Endothelial cell of umbilical vein (primary cell): ENCODE measurements at regions not wholly inside any gene's neighbourhood (a gene's known extent, or its start where the extent isn't known, plus 50 kb on each side); places are given as distances from the start of the nearest gene placed in this dataset.

Source experiments
- BruUV-seq: library from RNA; stranded (reverse); fragments of 400-500 nt; replicated peaks from 2 replicates; lab custom pipeline; 2021; lab: Mats Ljungman, UMichigan
- CTCF ChIA-PET: fragments of 300-600, 350-600 bp; sonication (Branson Sonifier 250); formaldehyde crosslinking; loops from one replicate; lab custom pipeline; 2021; ENCODE audit warnings: antibody characterized with exemption, inconsistent platforms; lab: Charles Lee
- POLR2A ChIA-PET: fragments of 300-600, 350-600 bp; sonication (Branson Sonifier 250); formaldehyde crosslinking; loops from one replicate; lab custom pipeline; 2021; ENCODE audit warnings: antibody characterized with exemption, inconsistent platforms; lab: Charles Lee
- DNase-seq: peaks from one replicate; pipeline ENCODE4 v3.0.0-alpha.2; 2011; ENCODE audit warnings: low read depth, low spot score
- FAIRE-seq: peaks from 2 replicates; lab custom pipeline; 2011; peaks lifted over from hg19 to GRCh38; lab: Jason Lieb, UNC
- H2AFZ ChIP-seq: 2 replicates; pipeline ENCODE4 v1.6.0; 2012; ENCODE audit warnings: low read depth, low read length, control low read depth, inconsistent platforms
- H3K27ac ChIP-seq: 2 replicates; pipeline ENCODE4 v1.5.1; 2011; ENCODE audit warnings: low read depth, mild to moderate bottlenecking, control low read depth, low read length, moderate library complexity; ENCODE audit not compliant: insufficient read depth
- H3K27me3 ChIP-seq, 2 experiments: 2 replicates each; pipeline versions ENCODE4 v1.6.0 to v1.6.1; 2011; ENCODE audit warnings: low read length in 2 of 2, mixed read lengths in 1 of 2; ENCODE audit not compliant: control insufficient read depth in 2 of 2, insufficient read depth in 2 of 2
- H3K36me3 ChIP-seq, 2 experiments: 2 replicates in 1 of 2; 3 replicates in 1 of 2; pipeline ENCODE4 v1.5.1; 2011; ENCODE audit warnings: low read length in 2 of 2, mild to moderate bottlenecking in 1 of 2, moderate library complexity in 1 of 2; ENCODE audit not compliant: control insufficient read depth in 2 of 2, insufficient read depth in 2 of 2; ENCODE audit errors: extremely low read depth in 1 of 2
- H3K4me1 ChIP-seq: 3 replicates; pipeline ENCODE4 v1.5.1; 2011; ENCODE audit warnings: mild to moderate bottlenecking, low read length; ENCODE audit not compliant: control insufficient read depth, insufficient read depth; ENCODE audit errors: extremely low read depth
- H3K4me2 ChIP-seq: 2 replicates; pipeline ENCODE4 v1.6.1; 2011; ENCODE audit warnings: low read length, control low read depth, mixed read lengths; ENCODE audit not compliant: insufficient read depth
- H3K4me3 ChIP-seq, 3 experiments: fragments of 200-600 bp in 1 of 3; sonication (generic), shearing (Covaris generic) in 1 of 3; replicated peaks in 1 of 3; 2 replicates each; pipeline ENCODE4 v1.5.1; 2011 to 2016; ENCODE audit warnings: control low read depth in 3 of 3, low read length in 3 of 3, mild to moderate bottlenecking in 2 of 3, inconsistent platforms in 1 of 3, low read depth in 1 of 3, moderate library complexity in 1 of 3; ENCODE audit not compliant: insufficient read depth in 1 of 3
- H3K79me2 ChIP-seq: 2 replicates; pipeline ENCODE4 v1.6.0; 2012; ENCODE audit warnings: low read length, inconsistent platforms; ENCODE audit not compliant: control insufficient read depth, insufficient read depth
- H3K9ac ChIP-seq: replicated peaks from 2 replicates; pipeline ENCODE3; 2011; ENCODE audit warnings: low read length, control low read depth; ENCODE audit not compliant: insufficient read depth; ENCODE audit errors: extremely low read depth
- H3K9me1 ChIP-seq: replicated peaks from 3 replicates; pipeline ENCODE4 v1.6.0; 2011; ENCODE audit warnings: mild to moderate bottlenecking, low read length; ENCODE audit not compliant: control insufficient read depth, insufficient read depth; ENCODE audit errors: extremely low read depth
- H3K9me3 ChIP-seq: replicated peaks from 2 replicates; pipeline ENCODE4 v1.5.1; 2012; ENCODE audit warnings: low read length, inconsistent platforms; ENCODE audit not compliant: control insufficient read depth, insufficient read depth
- H4K20me1 ChIP-seq: replicated peaks from 2 replicates; pipeline ENCODE3; 2011; ENCODE audit warnings: mild to moderate bottlenecking, low read length; ENCODE audit not compliant: control insufficient read depth, insufficient read depth; ENCODE audit errors: extremely low read depth
- CTCF ChIP-seq, 2 donors: IDR thresholded peaks; 1 replicate in 1 of 2; 2 replicates in 1 of 2; pipeline ENCODE4 v1.5.1; 2011; ENCODE audit warnings: low read length in 2 of 2, mild to moderate bottlenecking in 2 of 2, moderate library complexity in 2 of 2, control low read depth in 1 of 2, inconsistent platforms in 1 of 2, low read depth in 1 of 2; ENCODE audit not compliant: insufficient read depth in 1 of 2; ENCODE audit errors: extremely low read depth in 1 of 2
- EZH2 ChIP-seq: IDR thresholded peaks from 2 replicates; pipeline ENCODE4 v1.6.1; 2012; ENCODE audit warnings: borderline replicate concordance, low read depth, mild to moderate bottlenecking, moderate library complexity, low read length, inconsistent platforms; ENCODE audit not compliant: severe bottlenecking
- FOS ChIP-seq: IDR thresholded peaks from 2 replicates; pipeline ENCODE4 v1.6.1; 2011; ENCODE audit warnings: mild to moderate bottlenecking, low read length, moderate library complexity, borderline replicate concordance; ENCODE audit not compliant: insufficient read depth
- JUN ChIP-seq: IDR thresholded peaks from 2 replicates; pipeline ENCODE4 v1.6.1; 2011; ENCODE audit warnings: borderline replicate concordance, low read depth; ENCODE audit not compliant: insufficient read length, insufficient read depth
- MYC ChIP-seq: IDR thresholded peaks from one replicate; pipeline ENCODE4 v1.6.1; 2011; ENCODE audit warnings: mild to moderate bottlenecking, low read depth, low read length
- POLR2AphosphoS5 ChIP-seq: IDR thresholded peaks from 2 replicates; pipeline ENCODE4 v1.6.1; 2012; ENCODE audit warnings: low read depth, mild to moderate bottlenecking, control low read depth, low read length, moderate library complexity; ENCODE audit not compliant: insufficient read depth
- dilution Hi-C: fragments of 300-500 bp; cut with MboI; formaldehyde crosslinking; loops from one replicate; pipeline ENCODE4 v1.15.0; 2019; ENCODE audit warnings: low sequenced_read_pairs; ENCODE audit not compliant: extremely low pct_ligation_motif_present
- intact Hi-C: fragments of 100-400 bp; cut with micrococcal nuclease; formaldehyde crosslinking; loops from one replicate; pipeline ENCODE4 v1.10.0; 2022
- TF ChIP-seq, protein P1 (sequence below): IDR thresholded peaks from 2 replicates; pipeline ENCODE4 v1.6.1; 2011; ENCODE audit not compliant: insufficient read depth, insufficient read length

DNA sequence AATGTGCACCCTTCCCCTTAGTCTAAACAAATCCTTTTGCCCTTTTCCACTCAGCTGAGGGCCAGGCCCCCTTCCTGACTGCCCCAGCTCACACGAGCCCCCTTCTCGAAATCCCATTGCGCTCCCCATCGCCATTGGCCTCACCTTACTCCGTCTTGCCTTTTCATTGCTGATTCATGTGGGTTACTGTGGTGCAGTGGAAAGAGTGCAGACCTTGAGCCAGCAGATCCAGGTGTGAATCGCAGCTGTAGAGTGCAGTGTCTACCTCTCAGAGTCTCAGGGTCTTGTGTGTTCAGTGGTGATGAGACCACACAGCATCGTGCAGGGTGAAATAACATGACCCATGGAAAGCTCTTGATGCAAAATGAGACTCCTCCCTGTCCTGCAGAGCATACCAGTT lies 132.4 kb upstream of the APCDD1 start:
- no peaks in the 10 kb centered on the region for H3K9me1 ChIP-seq
- H3K9ac ChIP-seq = no peak overlapping the region
- ChIA-PET CTCF (interaction anchor here (0.9 to 2.0 kb wide), 10 partner anchors 9 to 351 kb away, joined by 3 to 13 read pairs (median 4); no protein-coding TSS in a partner anchor), POLR2A (no interaction called here)
- no peaks in the 10 kb centered on the region for H3K79me2 ChIP-seq
- H3K36me3 ChIP-seq = no peaks in the 10 kb centered on the region
- H3K27ac ChIP-seq = no peak overlapping the region
- DNase-seq (no peak), FAIRE-seq (no peak)
- no peak overlapping the region for H3K4me3 ChIP-seq
- no peaks in the 10 kb centered on the region for H3K4me1 ChIP-seq
- H2AFZ ChIP-seq = no peak overlapping the region
- H3K27me3 ChIP-seq = peaks cover 0 to 10% of the 10 kb centered on the region in 2 experiments
- no peak overlapping the region for H3K4me2 ChIP-seq
- no peaks in the 10 kb centered on the region for H3K9me3 ChIP-seq
- dilution Hi-C loops = no loop called here
- TF ChIP-seq EZH2 = no peak
- no peak for TF ChIP-seq JUN
- TF ChIP-seq FOS = no peak
- TF ChIP-seq, protein P1, sequence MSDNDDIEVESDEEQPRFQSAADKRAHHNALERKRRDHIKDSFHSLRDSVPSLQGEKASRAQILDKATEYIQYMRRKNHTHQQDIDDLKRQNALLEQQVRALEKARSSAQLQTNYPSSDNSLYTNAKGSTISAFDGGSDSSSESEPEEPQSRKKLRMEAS = no peak
- TF ChIP-seq MYC = no peak
- TF ChIP-seq POLR2AphosphoS5 = no peak
- H4K20me1 ChIP-seq = no peaks in the 10 kb centered on the region
- no TSS peak for BruUV-seq
- intact Hi-C loops = no loop called here

DNA sequence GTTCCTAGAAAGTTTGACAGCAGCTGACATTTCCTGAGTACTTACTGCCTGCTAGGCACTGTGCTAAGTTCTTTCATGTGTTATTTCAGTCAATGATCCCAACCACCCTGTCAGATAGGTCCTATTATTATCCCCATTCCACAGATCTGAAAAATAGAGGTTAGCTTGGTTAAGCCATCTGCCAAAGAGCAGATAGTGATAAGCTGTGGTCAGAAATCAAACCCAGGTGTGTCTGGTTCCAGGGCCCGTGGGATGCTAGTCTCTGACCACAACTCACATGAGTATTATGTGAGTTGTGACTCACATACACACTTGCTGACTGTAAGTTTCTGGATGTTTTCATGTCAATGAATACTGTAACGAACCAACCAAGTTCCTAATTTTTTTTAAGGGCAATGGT lies 132.0 kb upstream of the APCDD1 start:
- FAIRE-seq = no peak
- DNase-seq = no peak
- TF ChIP-seq JUN = no peak
- no peak for TF ChIP-seq CTCF (IDR thresholded peaks at IDR 0.05; ENCODE audit: extremely low read depth in 1 of 2, insufficient read depth in 1 of 2, low read depth in 1 of 2, low read length in 2 of 2)
- no peak for TF ChIP-seq EZH2
- no peak for TF ChIP-seq MYC
- Histone ChIP-seq H3K79me2 (no peaks in the 10 kb centered on the region), H3K27me3 (peaks cover 2 to 10% of the 10 kb centered on the region in 2 experiments), H2AFZ (no peak overlapping the region), H3K9me3 (no peaks in the 10 kb centered on the region), H3K27ac (no peak overlapping the region), H3K36me3 (no peaks in the 10 kb centered on the region), H3K4me2 (no peak overlapping the region), H4K20me1 (no peaks in the 10 kb centered on the region), H3K9ac (no peak overlapping the region), H3K4me3 (no peak overlapping the region), H3K9me1 (no peaks in the 10 kb centered on the region), H3K4me1 (no peaks in the 10 kb centered on the region)
- intact Hi-C loops = no loop called here
- CTCF ChIA-PET = interaction anchor here (0.9 to 2.0 kb wide), 6 partner anchors 8 to 350 kb away, joined by 3 to 13 read pairs (median 6); no protein-coding TSS in a partner anchor
- BruUV-seq = no TSS peak
- POLR2A ChIA-PET = no interaction called here
- dilution Hi-C loops = no loop called here
